ENCODE measurements at regions not wholly inside any gene's neighbourhood (a gene's known extent, or its start where the extent isn't known, plus 50 kb on each side); places are given as distances from the start of the nearest gene placed in this dataset.

DNA sequence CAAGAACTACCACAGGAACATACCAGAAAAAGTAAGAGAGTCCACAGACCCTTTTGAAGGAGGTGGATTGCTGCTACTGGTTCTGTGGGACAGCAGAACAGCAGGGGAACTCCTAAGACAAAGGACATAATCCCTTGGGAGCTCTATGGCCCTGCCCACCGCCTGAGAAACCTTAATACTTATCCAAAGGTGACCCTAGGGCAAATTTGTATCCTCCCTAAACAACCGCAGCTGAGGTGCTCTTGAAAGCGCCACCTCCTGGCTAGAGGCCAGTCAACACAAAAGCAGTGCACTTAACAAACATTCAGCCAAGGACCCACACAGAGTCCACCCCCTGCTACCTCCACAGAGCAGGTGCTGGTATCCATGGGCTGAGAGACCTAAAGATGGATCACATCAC lies 136.8 kb downstream of the ADAM29 start (continued):
- TF ChIP-seq, protein P1, sequence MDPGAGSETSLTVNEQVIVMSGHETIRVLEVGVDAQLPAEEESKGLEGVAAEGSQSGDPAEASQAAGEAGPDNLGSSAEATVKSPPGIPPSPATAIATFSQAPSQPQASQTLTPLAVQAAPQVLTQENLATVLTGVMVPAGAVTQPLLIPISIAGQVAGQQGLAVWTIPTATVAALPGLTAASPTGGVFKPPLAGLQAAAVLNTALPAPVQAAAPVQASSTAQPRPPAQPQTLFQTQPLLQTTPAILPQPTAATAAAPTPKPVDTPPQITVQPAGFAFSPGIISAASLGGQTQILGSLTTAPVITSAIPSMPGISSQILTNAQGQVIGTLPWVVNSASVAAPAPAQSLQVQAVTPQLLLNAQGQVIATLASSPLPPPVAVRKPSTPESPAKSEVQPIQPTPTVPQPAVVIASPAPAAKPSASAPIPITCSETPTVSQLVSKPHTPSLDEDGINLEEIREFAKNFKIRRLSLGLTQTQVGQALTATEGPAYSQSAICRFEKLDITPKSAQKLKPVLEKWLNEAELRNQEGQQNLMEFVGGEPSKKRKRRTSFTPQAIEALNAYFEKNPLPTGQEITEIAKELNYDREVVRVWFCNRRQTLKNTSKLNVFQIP (CRISPR knock-in tag; IDR thresholded peaks at IDR 0.05; ENCODE audit: borderline replicate concordance, low read depth), result no peak
- no peak for TF ChIP-seq SNAI2 (CRISPR knock-in tag; IDR thresholded peaks at IDR 0.05)
- no peak for TF ChIP-seq ZNF8 (CRISPR knock-in tag; IDR thresholded peaks at IDR 0.05)
- TF ChIP-seq TOX (CRISPR knock-in tag; IDR thresholded peaks at IDR 0.05; ENCODE audit: borderline replicate concordance), result no peak

DNA sequence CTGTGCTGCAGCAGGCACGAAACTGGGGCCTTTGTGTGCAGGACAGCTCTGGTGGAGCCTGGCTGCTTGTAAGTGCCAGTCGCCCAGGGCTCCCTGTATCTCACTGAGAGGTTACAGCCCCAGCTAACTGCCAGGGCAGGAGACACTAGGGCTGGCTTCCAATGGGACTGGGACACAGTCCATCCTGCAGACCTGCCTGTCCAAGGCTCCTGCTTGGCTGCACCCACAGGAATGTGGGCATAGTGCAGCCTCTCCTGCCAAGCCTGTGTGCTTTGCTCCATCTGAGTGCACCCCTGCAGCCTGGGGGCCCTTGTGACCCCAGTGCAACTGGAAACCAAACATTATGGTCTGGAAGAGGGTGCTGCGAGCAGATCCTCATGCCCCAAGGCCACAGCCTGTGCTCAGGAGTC lies 144.0 kb downstream of the ADAM29 start:
- no peak for ATAC-seq
- TF ChIP-seq ZFP3 (CRISPR knock-in tag; IDR thresholded peaks at IDR 0.05), result no peak
- no peak for TF ChIP-seq RARB (CRISPR knock-in tag; IDR thresholded peaks at IDR 0.05)
- TF ChIP-seq, protein P2, sequence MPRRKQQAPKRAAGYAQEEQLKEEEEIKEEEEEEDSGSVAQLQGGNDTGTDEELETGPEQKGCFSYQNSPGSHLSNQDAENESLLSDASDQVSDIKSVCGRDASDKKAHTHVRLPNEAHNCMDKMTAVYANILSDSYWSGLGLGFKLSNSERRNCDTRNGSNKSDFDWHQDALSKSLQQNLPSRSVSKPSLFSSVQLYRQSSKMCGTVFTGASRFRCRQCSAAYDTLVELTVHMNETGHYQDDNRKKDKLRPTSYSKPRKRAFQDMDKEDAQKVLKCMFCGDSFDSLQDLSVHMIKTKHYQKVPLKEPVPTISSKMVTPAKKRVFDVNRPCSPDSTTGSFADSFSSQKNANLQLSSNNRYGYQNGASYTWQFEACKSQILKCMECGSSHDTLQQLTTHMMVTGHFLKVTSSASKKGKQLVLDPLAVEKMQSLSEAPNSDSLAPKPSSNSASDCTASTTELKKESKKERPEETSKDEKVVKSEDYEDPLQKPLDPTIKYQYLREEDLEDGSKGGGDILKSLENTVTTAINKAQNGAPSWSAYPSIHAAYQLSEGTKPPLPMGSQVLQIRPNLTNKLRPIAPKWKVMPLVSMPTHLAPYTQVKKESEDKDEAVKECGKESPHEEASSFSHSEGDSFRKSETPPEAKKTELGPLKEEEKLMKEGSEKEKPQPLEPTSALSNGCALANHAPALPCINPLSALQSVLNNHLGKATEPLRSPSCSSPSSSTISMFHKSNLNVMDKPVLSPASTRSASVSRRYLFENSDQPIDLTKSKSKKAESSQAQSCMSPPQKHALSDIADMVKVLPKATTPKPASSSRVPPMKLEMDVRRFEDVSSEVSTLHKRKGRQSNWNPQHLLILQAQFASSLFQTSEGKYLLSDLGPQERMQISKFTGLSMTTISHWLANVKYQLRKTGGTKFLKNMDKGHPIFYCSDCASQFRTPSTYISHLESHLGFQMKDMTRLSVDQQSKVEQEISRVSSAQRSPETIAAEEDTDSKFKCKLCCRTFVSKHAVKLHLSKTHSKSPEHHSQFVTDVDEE (CRISPR knock-in tag; IDR thresholded peaks at IDR 0.05), result no peak
- no peak for TF ChIP-seq ISL1 (CRISPR knock-in tag; IDR thresholded peaks at IDR 0.05)

DNA sequence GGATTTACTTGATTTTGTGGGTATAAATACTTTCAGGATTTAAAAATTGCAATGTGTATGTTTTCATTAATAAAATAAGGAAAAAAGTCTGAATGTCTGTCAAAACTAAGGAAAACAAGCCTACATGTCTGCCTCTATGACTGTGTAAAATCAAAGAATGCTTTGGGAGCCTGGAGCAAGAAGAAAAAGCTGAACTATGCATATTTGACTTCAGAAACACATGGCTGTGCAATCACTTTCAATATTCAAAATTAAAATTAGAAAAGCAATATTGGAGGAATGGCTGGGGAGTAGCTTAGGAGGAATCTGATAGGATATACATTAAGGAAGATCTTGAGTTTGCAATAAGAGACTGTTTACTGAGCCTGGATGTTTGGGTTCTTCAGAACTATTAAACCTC lies 147.1 kb downstream of the ADAM29 start:
- TF ChIP-seq, protein P3, sequence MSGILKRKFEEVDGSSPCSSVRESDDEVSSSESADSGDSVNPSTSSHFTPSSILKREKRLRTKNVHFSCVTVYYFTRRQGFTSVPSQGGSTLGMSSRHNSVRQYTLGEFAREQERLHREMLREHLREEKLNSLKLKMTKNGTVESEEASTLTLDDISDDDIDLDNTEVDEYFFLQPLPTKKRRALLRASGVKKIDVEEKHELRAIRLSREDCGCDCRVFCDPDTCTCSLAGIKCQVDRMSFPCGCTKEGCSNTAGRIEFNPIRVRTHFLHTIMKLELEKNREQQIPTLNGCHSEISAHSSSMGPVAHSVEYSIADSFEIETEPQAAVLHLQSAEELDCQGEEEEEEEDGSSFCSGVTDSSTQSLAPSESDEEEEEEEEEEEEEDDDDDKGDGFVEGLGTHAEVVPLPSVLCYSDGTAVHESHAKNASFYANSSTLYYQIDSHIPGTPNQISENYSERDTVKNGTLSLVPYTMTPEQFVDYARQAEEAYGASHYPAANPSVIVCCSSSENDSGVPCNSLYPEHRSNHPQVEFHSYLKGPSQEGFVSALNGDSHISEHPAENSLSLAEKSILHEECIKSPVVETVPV (CRISPR knock-in tag; IDR thresholded peaks at IDR 0.05), result no peak
- no peak for TF ChIP-seq ZNF70 (CRISPR knock-in tag; IDR thresholded peaks at IDR 0.05)
- TF ChIP-seq, protein P2 (CRISPR knock-in tag; IDR thresholded peaks at IDR 0.05), result no peak
- no peak for TF ChIP-seq ARNTL (CRISPR knock-in tag; IDR thresholded peaks at IDR 0.05; ENCODE audit: borderline replicate concordance, low read depth)
- no peak for TF ChIP-seq ZFP30 (CRISPR knock-in tag; IDR thresholded peaks at IDR 0.05)
- no peak for TF ChIP-seq PPARA (CRISPR knock-in tag; IDR thresholded peaks at IDR 0.05; ENCODE audit: borderline replicate concordance)
- no peak for TF ChIP-seq ISL1 (CRISPR knock-in tag; IDR thresholded peaks at IDR 0.05)
- TF ChIP-seq, protein P1 (CRISPR knock-in tag; IDR thresholded peaks at IDR 0.05; ENCODE audit: borderline replicate concordance, low read depth), result no peak
- TF ChIP-seq ZNF565 (CRISPR knock-in tag; conservative IDR thresholded peaks at IDR 0.05; ENCODE audit: low read depth), result no peak
- TF ChIP-seq SNAI2 (CRISPR knock-in tag; IDR thresholded peaks at IDR 0.05), result no peak
- no peak for TF ChIP-seq TOX (CRISPR knock-in tag; IDR thresholded peaks at IDR 0.05; ENCODE audit: borderline replicate concordance)
- no peak for TF ChIP-seq ZC3H10 (CRISPR knock-in tag; IDR thresholded peaks at IDR 0.05)
- TF ChIP-seq CSDC2 (CRISPR knock-in tag; IDR thresholded peaks at IDR 0.05), result no peak
- no peak for TF ChIP-seq ZFP3 (CRISPR knock-in tag; IDR thresholded peaks at IDR 0.05)
- TF ChIP-seq GLIS3 (CRISPR knock-in tag; IDR thresholded peaks at IDR 0.05), result no peak
- TF ChIP-seq ZNF8 (CRISPR knock-in tag; IDR thresholded peaks at IDR 0.05), result no peak
- TF ChIP-seq, protein P4, sequence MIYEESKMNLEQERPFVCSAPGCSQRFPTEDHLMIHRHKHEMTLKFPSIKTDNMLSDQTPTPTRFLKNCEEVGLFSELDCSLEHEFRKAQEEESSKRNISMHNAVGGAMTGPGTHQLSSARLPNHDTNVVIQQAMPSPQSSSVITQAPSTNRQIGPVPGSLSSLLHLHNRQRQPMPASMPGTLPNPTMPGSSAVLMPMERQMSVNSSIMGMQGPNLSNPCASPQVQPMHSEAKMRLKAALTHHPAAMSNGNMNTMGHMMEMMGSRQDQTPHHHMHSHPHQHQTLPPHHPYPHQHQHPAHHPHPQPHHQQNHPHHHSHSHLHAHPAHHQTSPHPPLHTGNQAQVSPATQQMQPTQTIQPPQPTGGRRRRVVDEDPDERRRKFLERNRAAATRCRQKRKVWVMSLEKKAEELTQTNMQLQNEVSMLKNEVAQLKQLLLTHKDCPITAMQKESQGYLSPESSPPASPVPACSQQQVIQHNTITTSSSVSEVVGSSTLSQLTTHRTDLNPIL (CRISPR knock-in tag; IDR thresholded peaks at IDR 0.05; ENCODE audit: low read depth), result no peak
- TF ChIP-seq, protein P5, sequence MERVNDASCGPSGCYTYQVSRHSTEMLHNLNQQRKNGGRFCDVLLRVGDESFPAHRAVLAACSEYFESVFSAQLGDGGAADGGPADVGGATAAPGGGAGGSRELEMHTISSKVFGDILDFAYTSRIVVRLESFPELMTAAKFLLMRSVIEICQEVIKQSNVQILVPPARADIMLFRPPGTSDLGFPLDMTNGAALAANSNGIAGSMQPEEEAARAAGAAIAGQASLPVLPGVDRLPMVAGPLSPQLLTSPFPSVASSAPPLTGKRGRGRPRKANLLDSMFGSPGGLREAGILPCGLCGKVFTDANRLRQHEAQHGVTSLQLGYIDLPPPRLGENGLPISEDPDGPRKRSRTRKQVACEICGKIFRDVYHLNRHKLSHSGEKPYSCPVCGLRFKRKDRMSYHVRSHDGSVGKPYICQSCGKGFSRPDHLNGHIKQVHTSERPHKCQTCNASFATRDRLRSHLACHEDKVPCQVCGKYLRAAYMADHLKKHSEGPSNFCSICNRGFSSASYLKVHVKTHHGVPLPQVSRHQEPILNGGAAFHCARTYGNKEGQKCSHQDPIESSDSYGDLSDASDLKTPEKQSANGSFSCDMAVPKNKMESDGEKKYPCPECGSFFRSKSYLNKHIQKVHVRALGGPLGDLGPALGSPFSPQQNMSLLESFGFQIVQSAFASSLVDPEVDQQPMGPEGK (CRISPR knock-in tag; IDR thresholded peaks at IDR 0.05; ENCODE audit: borderline replicate concordance), result no peak
- no peak for TF ChIP-seq ESRRG (CRISPR knock-in tag; IDR thresholded peaks at IDR 0.05)
- no peak for ATAC-seq
